Brain microvascular endothelial cell (primary cell): ENCODE measurements at regions not wholly inside any gene's neighbourhood (a gene's known extent, or its start where the extent isn't known, plus 50 kb on each side); places are given as distances from the start of the nearest gene placed in this dataset.

ENCODE experiments used
- DNase-seq: peaks from one replicate; pipeline ENCODE4 v3.0.0-alpha.2; 2020
- H3K27ac ChIP-seq: fragments of 250-450 bp; sonication (Bioruptor Pico); 2 replicates; pipeline ENCODE4 v1.5.1; 2020; ENCODE audit warnings: mild to moderate bottlenecking, moderate library complexity
- H3K27me3 ChIP-seq: fragments of 250-450 bp; sonication (Bioruptor Pico); replicated peaks from 2 replicates; pipeline ENCODE4 v1.5.1; 2020; ENCODE audit warnings: mild to moderate bottlenecking
- H3K36me3 ChIP-seq: fragments of 250-450 bp; sonication (Bioruptor Pico); replicated peaks from 2 replicates; pipeline ENCODE4 v1.5.1; 2020; ENCODE audit warnings: mild to moderate bottlenecking
- H3K4me3 ChIP-seq: 2 replicates; pipeline ENCODE4 v1.5.1; 2011; ENCODE audit warnings: low read depth, mild to moderate bottlenecking, control low read depth, low read length, moderate library complexity
- in situ Hi-C: cut with HindIII; loops from 2 replicates; pipeline ENCODE4 v1.10.0; 2017; ENCODE audit warnings: low sequenced_read_pairs, low pct_ligation_motif_present
- TF ChIP-seq, protein P1 (sequence below): IDR thresholded peaks from 2 replicates; pipeline ENCODE4 v1.5.1; 2011; ENCODE audit warnings: low read depth, mild to moderate bottlenecking, moderate library complexity, low read length, control low read depth, inconsistent platforms; ENCODE audit errors: missing control alignments

GRCh38 chr5:24765219-24765618 lies 120.4 kb upstream of the CDH10 start:
- in situ Hi-C loops: no loop called here
- Histone ChIP-seq H3K27ac (no peak overlapping the region), H3K4me3 (no peak overlapping the region), H3K27me3 (no peaks in the 10 kb centered on the region), H3K36me3 (no peaks in the 10 kb centered on the region)
- TF ChIP-seq, protein P1, sequence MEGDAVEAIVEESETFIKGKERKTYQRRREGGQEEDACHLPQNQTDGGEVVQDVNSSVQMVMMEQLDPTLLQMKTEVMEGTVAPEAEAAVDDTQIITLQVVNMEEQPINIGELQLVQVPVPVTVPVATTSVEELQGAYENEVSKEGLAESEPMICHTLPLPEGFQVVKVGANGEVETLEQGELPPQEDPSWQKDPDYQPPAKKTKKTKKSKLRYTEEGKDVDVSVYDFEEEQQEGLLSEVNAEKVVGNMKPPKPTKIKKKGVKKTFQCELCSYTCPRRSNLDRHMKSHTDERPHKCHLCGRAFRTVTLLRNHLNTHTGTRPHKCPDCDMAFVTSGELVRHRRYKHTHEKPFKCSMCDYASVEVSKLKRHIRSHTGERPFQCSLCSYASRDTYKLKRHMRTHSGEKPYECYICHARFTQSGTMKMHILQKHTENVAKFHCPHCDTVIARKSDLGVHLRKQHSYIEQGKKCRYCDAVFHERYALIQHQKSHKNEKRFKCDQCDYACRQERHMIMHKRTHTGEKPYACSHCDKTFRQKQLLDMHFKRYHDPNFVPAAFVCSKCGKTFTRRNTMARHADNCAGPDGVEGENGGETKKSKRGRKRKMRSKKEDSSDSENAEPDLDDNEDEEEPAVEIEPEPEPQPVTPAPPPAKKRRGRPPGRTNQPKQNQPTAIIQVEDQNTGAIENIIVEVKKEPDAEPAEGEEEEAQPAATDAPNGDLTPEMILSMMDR: no peak
- DNase-seq: no peak

GRCh38 chr5:24750355-24750754 lies 105.6 kb upstream of the CDH10 start:
- Histone ChIP-seq H3K36me3 (no peaks in the 10 kb centered on the region), H3K27me3 (no peaks in the 10 kb centered on the region), H3K27ac (no peak overlapping the region), H3K4me3 (no peak overlapping the region)
- in situ Hi-C loops: no loop called here
- no peak for DNase-seq
- TF ChIP-seq, protein P1: no peak

DNA sequence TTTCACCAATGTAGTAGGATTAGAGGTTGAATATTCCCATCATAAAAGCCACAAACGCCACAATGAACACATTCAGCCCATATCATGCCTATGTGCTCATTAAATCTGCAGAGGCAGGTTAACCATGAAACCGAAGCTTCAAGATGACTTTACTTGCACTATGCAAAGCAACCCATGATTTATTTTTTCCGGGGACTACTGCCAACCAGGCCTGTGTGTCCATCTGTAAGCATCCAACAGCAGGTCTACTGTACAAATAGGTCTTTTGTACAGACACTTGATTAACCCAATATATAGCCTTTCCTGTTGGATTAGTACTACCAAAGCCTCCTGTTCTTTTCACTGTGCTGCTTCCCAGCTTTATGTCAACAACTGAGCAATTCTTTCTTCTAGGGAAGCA lies 104.9 kb upstream of the CDH10 start:
- Histone ChIP-seq H3K4me3 (no peak overlapping the region), H3K36me3 (no peaks in the 10 kb centered on the region), H3K27ac (no peak overlapping the region), H3K27me3 (no peaks in the 10 kb centered on the region)
- in situ Hi-C loops: no loop called here
- TF ChIP-seq, protein P1: no peak
- DNase-seq: no peak

DNA sequence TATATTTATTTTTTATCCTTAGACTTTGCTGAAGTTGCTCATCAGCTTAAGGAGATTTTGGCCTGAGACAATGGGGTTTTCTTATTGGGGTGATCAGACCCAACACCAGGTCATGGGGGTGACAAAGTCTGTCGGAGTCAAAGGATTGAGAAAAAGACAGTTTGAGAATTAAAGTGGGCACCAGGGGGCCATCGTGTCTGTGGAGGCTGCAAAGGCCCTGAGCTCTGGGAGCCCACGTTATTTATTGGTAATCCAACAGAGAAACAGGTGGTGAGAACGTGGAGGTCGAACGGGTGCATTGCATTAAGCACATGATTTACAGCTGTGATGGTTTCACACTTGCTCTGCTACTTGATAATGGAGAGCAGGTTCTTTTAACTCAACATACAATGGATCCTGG lies 102.5 kb upstream of the CDH10 start:
- TF ChIP-seq, protein P1: no peak

DNA sequence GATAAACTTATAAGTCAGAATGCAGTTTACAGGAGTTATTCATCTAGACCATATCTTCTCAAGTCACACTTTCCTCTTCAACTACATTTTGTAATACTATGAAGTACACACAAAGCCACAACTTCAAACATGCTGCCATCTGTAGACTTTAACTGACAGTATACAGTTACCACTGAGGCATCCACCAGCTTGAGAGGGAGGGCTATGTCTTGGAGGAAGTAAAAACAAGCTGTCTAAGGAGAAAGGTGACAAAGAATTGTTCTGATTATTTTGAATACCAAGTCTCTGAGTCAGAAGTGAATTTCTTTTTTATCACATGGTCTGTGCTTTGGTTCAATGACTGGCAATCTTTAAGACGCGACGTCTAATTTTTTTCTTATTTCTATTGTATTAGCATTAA lies 97.6 kb upstream of the CDH10 start:
- Histone ChIP-seq H3K4me3 (no peak overlapping the region), H3K27me3 (no peaks in the 10 kb centered on the region), H3K27ac (no peak overlapping the region), H3K36me3 (no peaks in the 10 kb centered on the region)
- TF ChIP-seq, protein P1: no peak
- in situ Hi-C loops: no loop called here
- DNase-seq: no peak

More for the DNA sequence above, 102.5 kb upstream of the CDH10 start:
- no peak for DNase-seq
- H3K4me3 ChIP-seq: no peak overlapping the region
- no peaks in the 10 kb centered on the region for H3K36me3 ChIP-seq
- in situ Hi-C loops: no loop called here
- H3K27ac ChIP-seq: no peak overlapping the region
- H3K27me3 ChIP-seq: no peaks in the 10 kb centered on the region

DNA sequence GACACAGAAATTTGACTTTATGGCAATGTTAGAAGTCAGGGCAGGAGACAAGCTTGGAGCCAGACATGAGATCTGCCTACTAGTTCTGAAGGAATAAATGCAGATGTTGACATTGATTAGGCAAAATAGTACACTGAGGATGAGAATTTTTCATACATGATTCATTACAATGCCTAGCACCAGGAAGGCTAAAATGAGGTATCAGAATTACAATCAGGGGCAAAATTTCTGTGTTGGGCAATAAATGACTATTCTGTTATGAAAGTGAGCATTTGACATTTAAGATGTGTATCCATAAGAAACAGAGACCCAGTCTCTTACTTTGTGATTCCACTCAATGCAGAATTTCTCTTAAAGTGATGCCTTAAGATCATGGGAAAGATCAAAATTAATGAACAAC lies 92.4 kb upstream of the CDH10 start:
- in situ Hi-C loops: no loop called here

More for the DNA sequence above, 92.4 kb upstream of the CDH10 start:
- Histone ChIP-seq H3K27me3 (no peaks in the 10 kb centered on the region), H3K36me3 (no peaks in the 10 kb centered on the region), H3K4me3 (no peak overlapping the region), H3K27ac (no peak overlapping the region)
- TF ChIP-seq, protein P1: no peak
- DNase-seq: no peak
